Pulmonary artery endothelial cell (primary cell): ENCODE measurements at regions not wholly inside any gene's neighbourhood (a gene's known extent, or its start where the extent isn't known, plus 50 kb on each side); places are given as distances from the start of the nearest gene placed in this dataset.
"Not testable (repeated sequence)": the region's sequence is repeated elsewhere in the genome, so short reads cannot be mapped to it uniquely, and the experiment has no call there.

Experiments used
- DNase-seq: peaks from one replicate; pipeline ENCODE4 v3.0.0-alpha.2; 2011; ENCODE audit warnings: low read depth, low spot score

GRCh38 chr6:81909162-81909561, 156.7 kb upstream of the TENT5A start:
- no peak for DNase-seq

- no peak for DNase-seq
Measured at GRCh38 chr6:81906709-81907204, 154.3 kb upstream of the TENT5A start.

GRCh38 chr6:81906041-81906440, 153.6 kb upstream of the TENT5A start:
- DNase-seq, result no peak

GRCh38 chr6:81901551-81901966, 149.1 kb upstream of the TENT5A start:
- no peak for DNase-seq

GRCh38 chr6:81900616-81901015, 148.1 kb upstream of the TENT5A start:
- no peak for DNase-seq

- DNase-seq, result no peak
Measured at GRCh38 chr6:81897793-81898192, 145.3 kb upstream of the TENT5A start.

GRCh38 chr6:81896525-81897503, 144.3 kb upstream of the TENT5A start:
- DNase-seq, result no peak

GRCh38 chr6:81895511-81896185, 143.2 kb upstream of the TENT5A start:
- DNase-seq, result no peak

GRCh38 chr6:81894788-81895271, 142.3 kb upstream of the TENT5A start:
- DNase-seq, result no peak

GRCh38 chr6:81894306-81894705, 141.8 kb upstream of the TENT5A start:
- DNase-seq, result no peak

- DNase-seq, result no peak
Measured at GRCh38 chr6:81892891-81893290, 140.4 kb upstream of the TENT5A start.

- DNase-seq, result no peak
Measured at GRCh38 chr6:81891874-81892273, 139.4 kb upstream of the TENT5A start.

GRCh38 chr6:81890846-81891245, 138.4 kb upstream of the TENT5A start:
- DNase-seq, result no peak

- no peak for DNase-seq
Measured at GRCh38 chr6:81889377-81890053, 137.0 kb upstream of the TENT5A start.

GRCh38 chr6:81886909-81887308, 134.4 kb upstream of the TENT5A start:
- DNase-seq, result not testable (repeated sequence)

- no peak for DNase-seq
Measured at GRCh38 chr6:81886157-81886556, 133.7 kb upstream of the TENT5A start.

GRCh38 chr6:81881660-81882059, 129.2 kb upstream of the TENT5A start:
- DNase-seq, result no peak

GRCh38 chr6:81878479-81878878, 126.0 kb upstream of the TENT5A start:
- no peak for DNase-seq

GRCh38 chr6:81876971-81877370, 124.5 kb upstream of the TENT5A start:
- DNase-seq, result no peak

- DNase-seq, result no peak
Measured at GRCh38 chr6:81875782-81876293, 123.4 kb upstream of the TENT5A start.

GRCh38 chr6:81869749-81870508, 117.4 kb upstream of the TENT5A start:
- DNase-seq, result not testable (repeated sequence)
